ENCODE measurements at regions not wholly inside any gene's neighbourhood (a gene's known extent, or its start where the extent isn't known, plus 50 kb on each side); places are given as distances from the start of the nearest gene placed in this dataset.

DNA sequence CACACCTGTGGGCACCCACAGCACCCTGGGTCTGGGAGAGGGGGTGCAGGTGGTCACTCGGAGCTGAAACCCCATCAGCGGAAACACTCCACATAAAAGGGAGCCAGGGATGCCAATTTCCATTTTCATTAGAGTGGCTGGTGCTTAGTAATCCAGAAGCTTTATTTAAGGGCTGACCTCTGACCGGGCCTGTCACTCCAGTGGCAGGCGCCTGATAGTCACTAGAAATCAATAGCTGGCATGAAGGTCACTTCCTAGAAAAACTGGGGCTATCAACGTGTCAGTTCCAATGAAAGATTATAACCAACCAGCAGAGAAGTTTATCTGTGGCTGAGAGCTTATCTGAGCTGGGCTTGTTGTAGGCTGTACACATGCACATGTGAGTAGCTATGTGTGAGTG is 333.7 kb upstream of the SKOR2 start:
- TF ChIP-seq, protein P1, sequence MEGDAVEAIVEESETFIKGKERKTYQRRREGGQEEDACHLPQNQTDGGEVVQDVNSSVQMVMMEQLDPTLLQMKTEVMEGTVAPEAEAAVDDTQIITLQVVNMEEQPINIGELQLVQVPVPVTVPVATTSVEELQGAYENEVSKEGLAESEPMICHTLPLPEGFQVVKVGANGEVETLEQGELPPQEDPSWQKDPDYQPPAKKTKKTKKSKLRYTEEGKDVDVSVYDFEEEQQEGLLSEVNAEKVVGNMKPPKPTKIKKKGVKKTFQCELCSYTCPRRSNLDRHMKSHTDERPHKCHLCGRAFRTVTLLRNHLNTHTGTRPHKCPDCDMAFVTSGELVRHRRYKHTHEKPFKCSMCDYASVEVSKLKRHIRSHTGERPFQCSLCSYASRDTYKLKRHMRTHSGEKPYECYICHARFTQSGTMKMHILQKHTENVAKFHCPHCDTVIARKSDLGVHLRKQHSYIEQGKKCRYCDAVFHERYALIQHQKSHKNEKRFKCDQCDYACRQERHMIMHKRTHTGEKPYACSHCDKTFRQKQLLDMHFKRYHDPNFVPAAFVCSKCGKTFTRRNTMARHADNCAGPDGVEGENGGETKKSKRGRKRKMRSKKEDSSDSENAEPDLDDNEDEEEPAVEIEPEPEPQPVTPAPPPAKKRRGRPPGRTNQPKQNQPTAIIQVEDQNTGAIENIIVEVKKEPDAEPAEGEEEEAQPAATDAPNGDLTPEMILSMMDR (conservative IDR thresholded peaks at IDR 0.05; ENCODE audit: low read depth, low read length), result no peak
- no peak for TF ChIP-seq POLR2A (IDR thresholded peaks at IDR 0.05; ENCODE audit: low read depth, low read length)
- TF ChIP-seq RAD21 (IDR thresholded peaks at IDR 0.05; ENCODE audit: low read length), result no peak
- no peak for TF ChIP-seq MAZ (IDR thresholded peaks at IDR 0.05; ENCODE audit: borderline replicate concordance, low read depth, low read length)
- no peak for TF ChIP-seq FOS (IDR thresholded peaks at IDR 0.05; ENCODE audit: low read depth, low read length)
- TF ChIP-seq RCOR1 (IDR thresholded peaks at IDR 0.05; ENCODE audit: insufficient replicate concordance, low read length), result no peak
- TF ChIP-seq RFX5 (IDR thresholded peaks at IDR 0.05; ENCODE audit: low read depth, low read length), result no peak
- TF ChIP-seq SMC3 (IDR thresholded peaks at IDR 0.05; ENCODE audit: low read depth, low read length), result no peak
- no peak for TF ChIP-seq MXI1 (IDR thresholded peaks at IDR 0.05; ENCODE audit: borderline replicate concordance, low read depth, low read length)
- no peak for TF ChIP-seq BHLHE40 (IDR thresholded peaks at IDR 0.05; ENCODE audit: low read depth, low read length)
- no peak for TF ChIP-seq CHD1 (IDR thresholded peaks at IDR 0.05; ENCODE audit: low read depth, low read length)
